Esophagus squamous epithelium (tissue), 4 donors: ENCODE measurements at regions not wholly inside any gene's neighbourhood (a gene's known extent, or its start where the extent isn't known, plus 50 kb on each side); places are given as distances from the start of the nearest gene placed in this dataset.

Source experiments
- POLR2A ChIP-seq, 4 donors: fragments of 450-650 bp; IDR thresholded peaks; one replicate each; pipeline ENCODE4 v1.6.1; 2017; ENCODE audit warnings: antibody characterized with exemption in 4 of 4, mild to moderate bottlenecking in 4 of 4, moderate library complexity in 3 of 4
- TF ChIP-seq, protein P1 (sequence below), 6 experiments: fragments of 450-650 bp in 4 of 6; fragments of 200-600 bp in 2 of 6; sonication (generic) in 2 of 6; IDR thresholded peaks; one replicate each; pipeline ENCODE4 v1.5.1; 2016 to 2019; ENCODE audit warnings: antibody characterized with exemption in 6 of 6, mild to moderate bottlenecking in 4 of 6, moderate library complexity in 4 of 6

DNA sequence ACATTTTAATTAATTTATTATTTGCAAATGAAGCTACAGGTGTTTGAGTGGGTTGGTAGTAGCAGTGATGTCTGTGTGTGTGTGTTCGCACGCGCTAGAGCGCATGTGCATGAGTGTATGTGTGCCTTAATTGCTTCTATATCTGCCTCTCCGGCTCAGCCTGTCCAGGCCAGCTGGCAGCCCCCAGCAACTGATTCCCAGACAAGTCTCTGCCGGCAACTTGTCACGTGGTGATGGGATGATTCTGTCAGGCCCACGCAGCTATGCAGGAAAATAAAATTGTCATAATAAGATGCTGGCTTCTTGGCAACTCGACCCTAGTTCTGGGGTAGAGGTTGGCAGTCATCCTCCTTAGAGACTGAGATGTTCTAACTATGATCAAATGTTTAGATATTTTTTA lies 712.8 kb upstream of the SOX9 start:
- TF ChIP-seq, protein P1, sequence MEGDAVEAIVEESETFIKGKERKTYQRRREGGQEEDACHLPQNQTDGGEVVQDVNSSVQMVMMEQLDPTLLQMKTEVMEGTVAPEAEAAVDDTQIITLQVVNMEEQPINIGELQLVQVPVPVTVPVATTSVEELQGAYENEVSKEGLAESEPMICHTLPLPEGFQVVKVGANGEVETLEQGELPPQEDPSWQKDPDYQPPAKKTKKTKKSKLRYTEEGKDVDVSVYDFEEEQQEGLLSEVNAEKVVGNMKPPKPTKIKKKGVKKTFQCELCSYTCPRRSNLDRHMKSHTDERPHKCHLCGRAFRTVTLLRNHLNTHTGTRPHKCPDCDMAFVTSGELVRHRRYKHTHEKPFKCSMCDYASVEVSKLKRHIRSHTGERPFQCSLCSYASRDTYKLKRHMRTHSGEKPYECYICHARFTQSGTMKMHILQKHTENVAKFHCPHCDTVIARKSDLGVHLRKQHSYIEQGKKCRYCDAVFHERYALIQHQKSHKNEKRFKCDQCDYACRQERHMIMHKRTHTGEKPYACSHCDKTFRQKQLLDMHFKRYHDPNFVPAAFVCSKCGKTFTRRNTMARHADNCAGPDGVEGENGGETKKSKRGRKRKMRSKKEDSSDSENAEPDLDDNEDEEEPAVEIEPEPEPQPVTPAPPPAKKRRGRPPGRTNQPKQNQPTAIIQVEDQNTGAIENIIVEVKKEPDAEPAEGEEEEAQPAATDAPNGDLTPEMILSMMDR (IDR thresholded peaks at IDR 0.05) = no peak
- TF ChIP-seq POLR2A (IDR thresholded peaks at IDR 0.05) = no peak
